Right lobe of liver (tissue), 4 donors: ENCODE measurements at regions not wholly inside any gene's neighbourhood (a gene's known extent, or its start where the extent isn't known, plus 50 kb on each side); places are given as distances from the start of the nearest gene placed in this dataset.

Experiments used
- CTCF ChIP-seq, 4 donors: fragments of 200-600 bp in 3 of 4; fragments of 450-650 bp in 1 of 4; IDR thresholded peaks; one replicate each; pipeline versions ENCODE4 v1.5.1 to v1.8.0; 2016 to 2022; ENCODE audit warnings: antibody characterized with exemption in 4 of 4, mild to moderate bottlenecking in 2 of 4
- POLR2A ChIP-seq: fragments of 450-650 bp; IDR thresholded peaks from one replicate; pipeline ENCODE4 v1.6.1; 2017; ENCODE audit warnings: antibody characterized with exemption, mild to moderate bottlenecking
- donor health status: DM: no; HTN: no; CAD: no.
- donor health status: DM: no; HTN: no; CAD: no.
- donor health status: DM: no; HTN: yes; CAD: no.

GRCh38 chr15:95470529-95470928, 860.0 kb upstream of the NR2F2 start:
- TF ChIP-seq CTCF (IDR thresholded peaks at IDR 0.05) (no peak), POLR2A (no peak)
